ENCODE measurements at regions not wholly inside any gene's neighbourhood (a gene's known extent, or its start where the extent isn't known, plus 50 kb on each side); places are given as distances from the start of the nearest gene placed in this dataset.
A peak's percentile ranks its signal among the peaks of the same experiment; 100 is the strongest.

DNA sequence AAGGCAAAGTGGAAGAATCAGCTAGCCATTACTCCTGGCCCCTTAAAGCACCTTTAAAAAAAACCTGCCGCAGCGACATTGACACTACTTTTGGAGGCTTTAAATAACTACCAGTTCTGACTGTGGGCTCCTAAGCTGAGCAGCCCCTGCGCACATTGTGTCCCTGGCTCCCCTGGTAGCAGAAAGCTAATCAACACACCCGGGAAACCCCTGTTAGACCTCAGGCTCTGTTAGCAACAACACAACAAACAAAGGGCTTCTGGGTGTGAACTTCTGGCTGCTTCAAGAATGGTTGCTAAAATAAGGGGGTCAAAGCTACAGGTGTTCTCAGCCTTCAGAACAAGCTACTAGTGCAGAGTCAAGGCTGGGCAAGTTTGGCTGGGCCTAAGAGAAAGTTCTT is 83.6 kb downstream of the TMEM100 start:
- ChIA-PET CTCF (interaction anchor here (0.8 to 11.0 kb wide), 3 partner anchors 79 to 113 kb away, joined by 3 to 183 read pairs (median 6); partner anchors contain the start of gene TMEM100), POLR2A (no interaction called here)
- TF ChIP-seq, protein P1, sequence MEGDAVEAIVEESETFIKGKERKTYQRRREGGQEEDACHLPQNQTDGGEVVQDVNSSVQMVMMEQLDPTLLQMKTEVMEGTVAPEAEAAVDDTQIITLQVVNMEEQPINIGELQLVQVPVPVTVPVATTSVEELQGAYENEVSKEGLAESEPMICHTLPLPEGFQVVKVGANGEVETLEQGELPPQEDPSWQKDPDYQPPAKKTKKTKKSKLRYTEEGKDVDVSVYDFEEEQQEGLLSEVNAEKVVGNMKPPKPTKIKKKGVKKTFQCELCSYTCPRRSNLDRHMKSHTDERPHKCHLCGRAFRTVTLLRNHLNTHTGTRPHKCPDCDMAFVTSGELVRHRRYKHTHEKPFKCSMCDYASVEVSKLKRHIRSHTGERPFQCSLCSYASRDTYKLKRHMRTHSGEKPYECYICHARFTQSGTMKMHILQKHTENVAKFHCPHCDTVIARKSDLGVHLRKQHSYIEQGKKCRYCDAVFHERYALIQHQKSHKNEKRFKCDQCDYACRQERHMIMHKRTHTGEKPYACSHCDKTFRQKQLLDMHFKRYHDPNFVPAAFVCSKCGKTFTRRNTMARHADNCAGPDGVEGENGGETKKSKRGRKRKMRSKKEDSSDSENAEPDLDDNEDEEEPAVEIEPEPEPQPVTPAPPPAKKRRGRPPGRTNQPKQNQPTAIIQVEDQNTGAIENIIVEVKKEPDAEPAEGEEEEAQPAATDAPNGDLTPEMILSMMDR (IDR thresholded peaks at IDR 0.05; ENCODE audit: low read depth, low read length): no peak
- H3K9me3 ChIP-seq (ENCODE audit: control insufficient read depth, insufficient read depth, low read length): no peaks in the 10 kb centered on the region
- peaks cover 2% of the 10 kb centered on the region for H3K27me3 ChIP-seq (ENCODE audit: control insufficient read depth, insufficient read depth, low read length)
- no peak for DNase-seq (ENCODE audit: low read depth, low spot score)
- no peak overlapping the region for H3K27ac ChIP-seq (ENCODE audit: low read depth, low read length)
- no peak overlapping the region for H3K4me3 ChIP-seq (ENCODE audit: low read depth, low read length)

- TF ChIP-seq, protein P1 (IDR thresholded peaks at IDR 0.05; ENCODE audit: low read depth, low read length): no peak
- no peak for DNase-seq (ENCODE audit: low read depth, low spot score)
- CTCF ChIA-PET: interaction anchor here (0.6 to 11.0 kb wide), 5 partner anchors 33 to 122 kb away, joined by 3 to 183 read pairs (median 3); no protein-coding TSS in a partner anchor
- H3K4me3 ChIP-seq (ENCODE audit: low read depth, low read length): peak overlapping the region; percentile 29
- H3K27me3 ChIP-seq (ENCODE audit: control insufficient read depth, insufficient read depth, low read length): peaks cover 2% of the 10 kb centered on the region
- H3K9me3 ChIP-seq (ENCODE audit: control insufficient read depth, insufficient read depth, low read length): no peaks in the 10 kb centered on the region
- POLR2A ChIA-PET: no interaction called here
- no peak overlapping the region for H3K27ac ChIP-seq (ENCODE audit: low read depth, low read length)
Observed at GRCh38 chr17:55635253-55635914, 87.3 kb downstream of the TMEM100 start.

- no peak overlapping the region for H3K27ac ChIP-seq (ENCODE audit: low read depth, low read length)
- peaks cover 2% of the 10 kb centered on the region for H3K27me3 ChIP-seq (ENCODE audit: control insufficient read depth, insufficient read depth, low read length)
- DNase-seq (ENCODE audit: low read depth, low spot score): no peak
- TF ChIP-seq, protein P1 (IDR thresholded peaks at IDR 0.05; ENCODE audit: low read depth, low read length): no peak
- ChIA-PET POLR2A (no interaction called here), CTCF (interaction anchor here (0.6 to 11.0 kb wide), 5 partner anchors 33 to 122 kb away, joined by 3 to 183 read pairs (median 3); no protein-coding TSS in a partner anchor)
- no peak overlapping the region for H3K4me3 ChIP-seq (ENCODE audit: low read depth, low read length)
- no peaks in the 10 kb centered on the region for H3K9me3 ChIP-seq (ENCODE audit: control insufficient read depth, insufficient read depth, low read length)
Observed at GRCh38 chr17:55634702-55635101, 88.0 kb downstream of the TMEM100 start.

DNA sequence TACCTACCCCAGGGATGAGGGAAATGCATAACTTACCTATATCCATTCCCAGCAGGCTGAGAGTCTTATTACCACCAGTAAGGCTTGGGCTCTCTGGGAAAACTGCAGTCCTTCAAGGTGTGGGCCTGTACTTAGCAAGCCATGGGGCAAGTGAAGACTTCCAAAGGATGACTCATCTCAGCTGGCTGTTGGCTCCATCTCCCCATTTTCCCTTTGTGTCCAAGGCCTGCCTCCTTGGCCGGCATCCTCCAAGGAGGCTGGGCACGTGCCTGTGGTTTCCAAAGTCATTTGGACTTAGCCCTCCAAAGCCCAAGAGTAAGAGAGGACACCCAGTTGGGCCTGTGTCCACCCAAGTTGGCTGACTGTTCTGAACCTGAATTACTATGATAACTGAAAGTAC is 89.8 kb downstream of the TMEM100 start:
- TF ChIP-seq, protein P1 (IDR thresholded peaks at IDR 0.05; ENCODE audit: low read depth, low read length): no peak
- POLR2A ChIA-PET: no interaction called here
- H3K27ac ChIP-seq (ENCODE audit: low read depth, low read length): no peak overlapping the region
- H3K4me3 ChIP-seq (ENCODE audit: low read depth, low read length): no peak overlapping the region
- CTCF ChIA-PET: interaction anchor here (0.9 to 3.5 kb wide), 4 partner anchors 8 to 106 kb away, joined by 3 to 14 read pairs (median 6); no protein-coding TSS in a partner anchor
- peaks cover 2% of the 10 kb centered on the region for H3K27me3 ChIP-seq (ENCODE audit: control insufficient read depth, insufficient read depth, low read length)
- no peak for DNase-seq (ENCODE audit: low read depth, low spot score)
- H3K9me3 ChIP-seq (ENCODE audit: control insufficient read depth, insufficient read depth, low read length): no peaks in the 10 kb centered on the region

DNA sequence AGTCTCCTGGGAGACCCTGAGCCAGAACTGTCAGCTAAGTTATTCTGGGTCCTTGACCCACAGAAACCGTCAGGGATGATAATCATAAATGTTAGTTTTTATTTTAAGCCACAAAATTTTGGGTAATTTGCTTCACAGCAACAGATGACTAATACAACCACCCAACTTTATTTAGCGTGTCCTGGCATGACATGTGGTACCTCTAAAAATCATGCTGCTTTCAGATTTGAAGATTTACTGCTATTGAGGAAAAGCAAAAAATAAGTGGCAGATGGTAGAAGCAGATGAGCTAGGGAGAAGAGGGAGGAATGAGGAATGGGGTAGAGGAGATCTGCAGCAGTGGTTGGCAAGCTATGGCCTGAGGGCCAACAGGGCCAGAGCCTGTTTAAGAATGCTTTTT is 90.4 kb downstream of the TMEM100 start:
- POLR2A ChIA-PET: no interaction called here

More for the DNA sequence above, 90.4 kb downstream of the TMEM100 start:
- peaks cover 2% of the 10 kb centered on the region for H3K27me3 ChIP-seq (ENCODE audit: control insufficient read depth, insufficient read depth, low read length)
- no peak overlapping the region for H3K4me3 ChIP-seq (ENCODE audit: low read depth, low read length)
- TF ChIP-seq, protein P1 (IDR thresholded peaks at IDR 0.05; ENCODE audit: low read depth, low read length): no peak
- H3K9me3 ChIP-seq (ENCODE audit: control insufficient read depth, insufficient read depth, low read length): no peaks in the 10 kb centered on the region
- CTCF ChIA-PET: interaction anchor here (1.9 to 3.5 kb wide), 2 partner anchors 9 to 30 kb away, joined by 7 to 14 read pairs; no protein-coding TSS in a partner anchor
- H3K27ac ChIP-seq (ENCODE audit: low read depth, low read length): no peak overlapping the region
- no peak for DNase-seq (ENCODE audit: low read depth, low spot score)

Measured in AG04450 (cell line).